WTC11 (cell line): ENCODE measurements at regions not wholly inside any gene's neighbourhood (a gene's known extent, or its start where the extent isn't known, plus 50 kb on each side); places are given as distances from the start of the nearest gene placed in this dataset.

ENCODE experiments used
- CTCF ChIP-seq: fragments of 200-600 bp; IDR thresholded peaks from 2 replicates; pipeline ENCODE4 v1.8.0; 2022; ENCODE audit warnings: antibody characterized with exemption
- ELF4 ChIP-seq: sonication (generic); formaldehyde crosslinking; IDR thresholded peaks from 2 replicates; pipeline ENCODE4 v1.8.1; 2022; ENCODE audit warnings: low read depth, mild to moderate bottlenecking, moderate library complexity, missing genetic modification reagents
- IRF2 ChIP-seq: sonication (generic); formaldehyde crosslinking; IDR thresholded peaks from 2 replicates; pipeline ENCODE4 v1.8.0; 2022; ENCODE audit warnings: low read depth, missing genetic modification reagents, borderline replicate concordance
- MAX ChIP-seq: sonication (generic); formaldehyde crosslinking; IDR thresholded peaks from 2 replicates; pipeline ENCODE4 v1.8.0; 2022; ENCODE audit warnings: mild to moderate bottlenecking, missing genetic modification reagents
- NFE2L1 ChIP-seq: sonication (generic); formaldehyde crosslinking; IDR thresholded peaks from 2 replicates; pipeline ENCODE4 v1.8.1; 2023; ENCODE audit warnings: missing genetic modification reagents
- NFYB ChIP-seq: sonication (generic); formaldehyde crosslinking; conservative IDR thresholded peaks from 2 replicates; pipeline ENCODE4 v1.8.0; 2022; ENCODE audit warnings: low read depth, missing genetic modification reagents
- PRRX2 ChIP-seq: fragments of 250-450 bp; sonication (Bioruptor Pico); IDR thresholded peaks from 2 replicates; pipeline ENCODE4 v1.8.0; 2021; ENCODE audit warnings: mild to moderate bottlenecking
- TCF7 ChIP-seq: sonication (generic); formaldehyde crosslinking; IDR thresholded peaks from 2 replicates; pipeline ENCODE4 v1.8.0; 2022; ENCODE audit warnings: mild to moderate bottlenecking, low read depth, missing genetic modification reagents, moderate library complexity
- ZNF425 ChIP-seq: fragments of 250-450 bp; sonication (Bioruptor Pico); conservative IDR thresholded peaks from 2 replicates; pipeline ENCODE4 v1.9.0; 2021; ENCODE audit warnings: mild to moderate bottlenecking
- TF ChIP-seq, protein P1 (sequence below): sonication (generic); formaldehyde crosslinking; IDR thresholded peaks from 2 replicates; pipeline ENCODE4 v1.8.1; 2022; ENCODE audit warnings: mild to moderate bottlenecking, missing genetic modification reagents, moderate library complexity, borderline replicate concordance
- TF ChIP-seq, protein P2 (sequence below): sonication (generic); formaldehyde crosslinking; IDR thresholded peaks from 2 replicates; pipeline ENCODE4 v1.8.1; 2023; ENCODE audit warnings: mild to moderate bottlenecking, moderate library complexity, missing genetic modification reagents
- TF ChIP-seq, protein P3 (sequence below): sonication (generic); formaldehyde crosslinking; IDR thresholded peaks from 2 replicates; pipeline ENCODE4 v1.8.1; 2023; ENCODE audit warnings: mild to moderate bottlenecking, missing genetic modification reagents, borderline replicate concordance
- TF ChIP-seq, protein P4 (sequence below): sonication (generic); formaldehyde crosslinking; conservative IDR thresholded peaks from 2 replicates; pipeline ENCODE4 v1.8.1; 2022; ENCODE audit warnings: mild to moderate bottlenecking, missing genetic modification reagents

DNA sequence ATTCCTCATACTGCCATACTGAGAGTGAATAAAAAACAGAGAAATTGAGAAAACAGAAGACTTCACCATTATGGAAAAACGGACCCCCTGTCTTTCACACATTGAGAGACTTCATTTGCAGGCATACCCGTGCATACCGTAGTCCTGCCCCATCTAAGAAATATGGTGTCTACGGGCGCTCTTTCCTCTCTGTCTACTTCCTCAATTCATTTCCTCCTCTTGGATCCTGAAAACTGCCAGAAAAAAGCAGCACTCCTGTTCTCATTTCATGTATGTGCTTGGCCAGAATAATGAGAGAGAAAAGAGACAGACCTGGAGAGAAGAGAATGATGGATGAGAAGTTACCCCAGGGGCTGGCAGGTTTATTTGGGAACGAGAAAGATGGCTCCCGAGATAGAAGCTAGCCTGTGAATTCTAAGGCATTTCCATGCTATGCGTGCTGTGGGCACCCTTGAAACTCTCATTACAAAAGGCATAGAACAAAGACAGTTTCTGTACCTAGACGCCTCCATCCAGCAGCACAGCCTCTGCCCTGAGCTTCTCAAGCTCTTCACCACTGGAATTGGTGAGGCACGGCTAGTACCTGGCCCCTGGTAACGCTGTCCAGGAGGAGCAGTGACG, 62.5 kb upstream of the EPHB3 start:
- TF ChIP-seq TCF7 (CRISPR knock-in tag) (no peak), CTCF (no peak), MAX (no peak), NFE2L1 (CRISPR knock-in tag) (no peak), NFYB (CRISPR knock-in tag) (no peak), ELF4 (CRISPR knock-in tag) (no peak), ZNF425 (CRISPR knock-in tag) (no peak), PRRX2 (CRISPR knock-in tag) (no peak), IRF2 (CRISPR knock-in tag) (no peak)
- TF ChIP-seq, protein P1, sequence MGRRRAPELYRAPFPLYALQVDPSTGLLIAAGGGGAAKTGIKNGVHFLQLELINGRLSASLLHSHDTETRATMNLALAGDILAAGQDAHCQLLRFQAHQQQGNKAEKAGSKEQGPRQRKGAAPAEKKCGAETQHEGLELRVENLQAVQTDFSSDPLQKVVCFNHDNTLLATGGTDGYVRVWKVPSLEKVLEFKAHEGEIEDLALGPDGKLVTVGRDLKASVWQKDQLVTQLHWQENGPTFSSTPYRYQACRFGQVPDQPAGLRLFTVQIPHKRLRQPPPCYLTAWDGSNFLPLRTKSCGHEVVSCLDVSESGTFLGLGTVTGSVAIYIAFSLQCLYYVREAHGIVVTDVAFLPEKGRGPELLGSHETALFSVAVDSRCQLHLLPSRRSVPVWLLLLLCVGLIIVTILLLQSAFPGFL (CRISPR knock-in tag) = no peak
- TF ChIP-seq, protein P2, sequence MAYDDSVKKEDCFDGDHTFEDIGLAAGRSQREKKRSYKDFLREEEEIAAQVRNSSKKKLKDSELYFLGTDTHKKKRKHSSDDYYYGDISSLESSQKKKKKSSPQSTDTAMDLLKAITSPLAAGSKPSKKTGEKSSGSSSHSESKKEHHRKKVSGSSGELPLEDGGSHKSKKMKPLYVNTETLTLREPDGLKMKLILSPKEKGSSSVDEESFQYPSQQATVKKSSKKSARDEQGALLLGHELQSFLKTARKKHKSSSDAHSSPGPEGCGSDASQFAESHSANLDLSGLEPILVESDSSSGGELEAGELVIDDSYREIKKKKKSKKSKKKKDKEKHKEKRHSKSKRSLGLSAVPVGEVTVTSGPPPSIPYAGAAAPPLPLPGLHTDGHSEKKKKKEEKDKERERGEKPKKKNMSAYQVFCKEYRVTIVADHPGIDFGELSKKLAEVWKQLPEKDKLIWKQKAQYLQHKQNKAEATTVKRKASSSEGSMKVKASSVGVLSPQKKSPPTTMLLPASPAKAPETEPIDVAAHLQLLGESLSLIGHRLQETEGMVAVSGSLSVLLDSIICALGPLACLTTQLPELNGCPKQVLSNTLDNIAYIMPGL (CRISPR knock-in tag) = no peak
- TF ChIP-seq, protein P3, sequence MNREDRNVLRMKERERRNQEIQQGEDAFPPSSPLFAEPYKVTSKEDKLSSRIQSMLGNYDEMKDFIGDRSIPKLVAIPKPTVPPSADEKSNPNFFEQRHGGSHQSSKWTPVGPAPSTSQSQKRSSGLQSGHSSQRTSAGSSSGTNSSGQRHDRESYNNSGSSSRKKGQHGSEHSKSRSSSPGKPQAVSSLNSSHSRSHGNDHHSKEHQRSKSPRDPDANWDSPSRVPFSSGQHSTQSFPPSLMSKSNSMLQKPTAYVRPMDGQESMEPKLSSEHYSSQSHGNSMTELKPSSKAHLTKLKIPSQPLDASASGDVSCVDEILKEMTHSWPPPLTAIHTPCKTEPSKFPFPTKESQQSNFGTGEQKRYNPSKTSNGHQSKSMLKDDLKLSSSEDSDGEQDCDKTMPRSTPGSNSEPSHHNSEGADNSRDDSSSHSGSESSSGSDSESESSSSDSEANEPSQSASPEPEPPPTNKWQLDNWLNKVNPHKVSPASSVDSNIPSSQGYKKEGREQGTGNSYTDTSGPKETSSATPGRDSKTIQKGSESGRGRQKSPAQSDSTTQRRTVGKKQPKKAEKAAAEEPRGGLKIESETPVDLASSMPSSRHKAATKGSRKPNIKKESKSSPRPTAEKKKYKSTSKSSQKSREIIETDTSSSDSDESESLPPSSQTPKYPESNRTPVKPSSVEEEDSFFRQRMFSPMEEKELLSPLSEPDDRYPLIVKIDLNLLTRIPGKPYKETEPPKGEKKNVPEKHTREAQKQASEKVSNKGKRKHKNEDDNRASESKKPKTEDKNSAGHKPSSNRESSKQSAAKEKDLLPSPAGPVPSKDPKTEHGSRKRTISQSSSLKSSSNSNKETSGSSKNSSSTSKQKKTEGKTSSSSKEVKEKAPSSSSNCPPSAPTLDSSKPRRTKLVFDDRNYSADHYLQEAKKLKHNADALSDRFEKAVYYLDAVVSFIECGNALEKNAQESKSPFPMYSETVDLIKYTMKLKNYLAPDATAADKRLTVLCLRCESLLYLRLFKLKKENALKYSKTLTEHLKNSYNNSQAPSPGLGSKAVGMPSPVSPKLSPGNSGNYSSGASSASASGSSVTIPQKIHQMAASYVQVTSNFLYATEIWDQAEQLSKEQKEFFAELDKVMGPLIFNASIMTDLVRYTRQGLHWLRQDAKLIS = no peak
- TF ChIP-seq, protein P4, sequence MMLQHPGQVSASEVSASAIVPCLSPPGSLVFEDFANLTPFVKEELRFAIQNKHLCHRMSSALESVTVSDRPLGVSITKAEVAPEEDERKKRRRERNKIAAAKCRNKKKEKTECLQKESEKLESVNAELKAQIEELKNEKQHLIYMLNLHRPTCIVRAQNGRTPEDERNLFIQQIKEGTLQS (CRISPR knock-in tag) = no peak
